Activated effector memory CD4-positive, alpha-beta T cell treated with anti-CD3 and anti-CD28 coated beads, Interleukin-2, amount 50 U/mL, for 16 hours (primary cell): ENCODE measurements at regions not wholly inside any gene's neighbourhood (a gene's known extent, or its start where the extent isn't known, plus 50 kb on each side); places are given as distances from the start of the nearest gene placed in this dataset.
"Not testable (repeated sequence)": the region's sequence is repeated elsewhere in the genome, so short reads cannot be mapped to it uniquely, and the experiment has no call there.

Experiments
- DNase-seq: peaks from one replicate; pipeline ENCODE4 v3.0.0-alpha.2; 2020

DNA sequence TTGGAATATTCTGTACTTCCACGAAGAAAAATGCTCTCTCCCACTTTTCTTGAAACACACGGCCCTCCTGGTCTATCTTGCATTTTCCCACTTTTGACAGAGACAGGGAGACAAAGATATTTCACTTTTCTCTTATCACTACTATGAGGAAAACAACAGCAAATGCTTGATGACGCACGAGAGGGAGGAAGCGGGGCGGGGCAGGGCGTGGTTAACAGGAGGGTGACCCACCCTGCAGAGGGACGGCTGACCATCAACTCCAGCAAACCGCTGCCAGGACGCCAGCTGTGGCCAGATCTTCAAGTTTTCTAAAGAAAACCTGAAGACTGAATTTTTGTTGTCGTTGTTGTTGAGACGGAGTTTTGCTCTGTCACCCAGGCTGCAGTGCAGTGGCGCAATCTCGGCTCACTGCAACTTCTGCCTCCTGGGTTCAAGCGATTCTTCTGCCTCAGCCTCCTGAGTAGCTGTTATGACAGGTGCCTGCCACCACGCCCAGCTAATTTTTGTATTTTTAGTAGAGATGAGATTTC lies 63.8 kb downstream of the NSUN5 start:
- not testable (repeated sequence) for DNase-seq

DNA sequence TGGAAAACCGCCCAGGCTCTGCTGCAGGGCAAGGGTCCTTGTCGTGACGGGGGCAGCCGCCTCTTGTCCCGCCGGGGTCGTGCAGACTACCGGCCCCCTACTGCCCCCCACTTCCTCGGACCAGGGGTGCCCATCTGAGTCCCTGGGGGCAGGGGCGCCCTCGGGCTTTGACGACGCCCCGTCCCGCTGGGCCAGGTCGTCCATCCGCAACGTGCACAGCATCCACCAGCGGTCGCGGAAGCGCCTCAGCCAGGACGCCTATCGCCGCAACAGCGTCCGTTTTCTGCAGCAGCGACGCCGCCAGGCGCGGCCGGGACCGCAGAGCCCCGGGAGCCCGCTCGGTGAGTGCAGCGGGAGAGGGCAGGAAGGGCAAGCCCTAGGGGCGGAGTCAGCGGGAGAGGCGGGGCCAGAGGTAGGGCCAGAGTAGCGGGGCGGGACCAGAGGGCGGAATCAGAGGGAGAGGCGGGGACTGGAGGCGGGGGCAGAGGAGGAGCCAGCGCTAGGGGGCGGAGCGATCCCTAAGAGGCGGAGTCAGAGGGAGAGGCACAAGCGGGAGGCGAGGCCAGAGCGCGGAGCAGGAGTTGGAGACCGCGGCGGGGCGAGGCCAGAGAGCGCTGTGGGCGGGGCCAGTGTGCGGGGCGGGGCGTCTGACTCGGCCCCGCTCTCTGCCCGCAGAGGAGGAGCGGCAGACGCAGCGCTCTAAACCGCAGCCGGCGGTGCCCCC lies 73.5 kb downstream of the NSUN5 start:
- DNase-seq, result peak; percentile 96

GRCh38 chr7:73225745-73226144 lies 82.9 kb downstream of the NSUN5 start:
- DNase-seq, result not testable (repeated sequence)

- not testable (repeated sequence) for DNase-seq
These were observed 86.9 kb downstream of the NSUN5 start for GRCh38 chr7:73221724-73222123.

DNA sequence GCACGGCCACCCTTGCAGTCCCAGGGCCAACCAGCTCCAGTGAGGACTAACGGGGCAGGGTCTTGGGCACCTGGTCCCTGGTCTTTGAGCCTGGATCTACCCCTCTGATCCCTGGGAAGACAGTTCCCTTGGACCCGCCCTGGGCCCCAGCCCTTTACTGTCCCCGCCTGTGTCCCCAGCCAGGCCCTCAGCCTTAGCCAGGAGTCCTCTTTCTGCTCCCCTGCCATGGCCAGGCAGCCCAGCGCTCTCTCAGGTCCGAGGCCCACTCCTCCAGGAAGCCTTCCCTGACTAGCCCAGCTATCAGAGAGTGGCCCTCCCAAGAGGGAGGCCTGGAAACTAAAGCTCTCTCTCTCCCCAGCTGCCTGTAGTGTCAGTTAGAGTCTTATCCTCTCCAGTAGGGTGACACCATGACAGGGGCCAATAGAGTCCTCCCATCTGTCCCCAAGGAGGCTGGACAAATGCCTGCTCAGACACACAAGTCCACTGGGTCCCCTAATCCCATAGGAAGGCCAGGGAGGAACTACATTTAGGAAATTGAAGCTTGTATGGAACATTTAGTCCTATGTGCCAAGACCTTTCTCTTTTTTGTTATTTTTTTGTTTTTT lies 87.8 kb downstream of the NSUN5 start:
- DNase-seq, result not testable (repeated sequence)

DNA sequence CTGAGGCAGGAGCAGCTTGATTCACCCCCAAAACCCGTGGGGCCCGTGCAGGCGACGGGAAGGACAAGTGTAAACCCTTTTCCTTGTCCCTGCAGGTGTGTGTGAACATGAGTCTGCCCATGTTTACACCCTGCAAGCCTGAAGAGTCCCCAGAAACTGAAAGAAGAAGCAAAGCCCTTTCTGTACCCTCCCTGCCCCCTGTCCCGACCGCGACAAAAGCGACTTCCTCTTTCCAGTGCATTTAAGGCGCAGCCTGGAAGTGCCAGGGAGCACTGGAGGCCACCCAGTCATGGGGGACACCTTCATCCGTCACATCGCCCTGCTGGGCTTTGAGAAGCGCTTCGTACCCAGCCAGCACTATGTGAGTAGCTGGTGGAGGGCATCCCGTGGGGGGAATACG lies 88.3 kb downstream of the NSUN5 start:
- not testable (repeated sequence) for DNase-seq

- DNase-seq, result not testable (repeated sequence)
These were observed 89.8 kb downstream of the NSUN5 start for GRCh38 chr7:73218802-73219201.

GRCh38 chr7:73216046-73216675 lies 92.5 kb downstream of the NSUN5 start:
- DNase-seq, result not testable (repeated sequence)

- not testable (repeated sequence) for DNase-seq
These were observed 93.4 kb downstream of the NSUN5 start for GRCh38 chr7:73215232-73215631.

DNA sequence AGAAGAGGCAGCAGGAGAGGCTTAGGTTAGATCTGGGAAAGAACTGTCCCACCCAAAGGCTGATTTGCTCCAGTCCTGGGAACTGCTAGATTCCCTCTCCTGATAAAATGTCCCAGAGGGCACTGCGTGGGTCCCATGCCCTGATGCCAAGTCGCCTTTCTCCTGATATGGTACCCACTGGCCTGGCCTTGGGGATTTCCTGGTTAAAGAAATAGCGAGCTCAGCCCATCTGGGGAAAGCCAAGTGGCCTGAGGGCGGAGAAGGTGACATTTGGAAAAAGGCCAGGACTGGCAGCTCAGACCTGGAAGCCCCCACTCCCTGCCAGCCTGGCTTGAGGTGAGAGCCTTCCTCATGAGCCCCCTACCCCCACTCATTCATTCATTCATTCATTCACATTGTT lies 94.2 kb downstream of the NSUN5 start:
- not testable (repeated sequence) for DNase-seq

- not testable (repeated sequence) for DNase-seq
These were observed 95.5 kb downstream of the NSUN5 start for GRCh38 chr7:73213076-73213475.

DNA sequence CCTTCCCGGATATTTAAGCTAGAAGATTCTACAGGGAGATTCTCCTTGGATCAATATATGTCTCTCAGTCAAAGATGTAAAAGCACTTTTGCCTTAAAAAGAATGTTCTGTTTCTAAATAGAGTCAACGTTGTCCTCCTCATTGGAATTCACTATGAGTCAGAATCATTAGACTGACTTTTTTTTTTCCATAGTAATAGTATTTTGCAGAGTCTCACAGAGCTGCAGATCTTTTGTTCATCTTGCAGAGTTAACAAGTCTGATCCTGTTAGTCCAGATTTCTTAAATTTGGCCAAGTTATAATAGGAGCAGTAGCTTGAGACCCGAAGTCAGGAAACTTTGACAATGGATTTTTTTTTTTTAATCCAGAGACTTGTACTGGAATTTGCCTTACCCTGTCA lies 103.0 kb downstream of the NSUN5 start:
- DNase-seq, result not testable (repeated sequence)

DNA sequence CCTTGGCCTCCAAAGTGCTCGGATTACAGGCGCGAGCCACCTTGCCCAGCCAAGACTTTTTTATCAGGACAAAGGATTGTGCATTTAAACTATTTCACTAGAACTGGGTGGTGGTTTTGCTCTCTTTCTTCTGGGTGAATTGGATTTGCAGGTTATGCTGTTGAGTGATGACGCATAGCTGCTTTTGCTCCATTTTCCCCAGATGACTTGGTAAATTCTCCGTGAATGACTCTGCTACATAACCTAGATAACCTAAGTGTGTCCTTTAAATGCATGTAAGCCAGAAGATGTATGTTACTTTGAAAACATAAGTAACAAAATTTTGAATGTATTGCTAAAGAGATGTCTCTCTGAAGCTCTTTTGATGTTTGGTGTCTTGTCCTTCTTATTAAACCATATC lies 103.7 kb downstream of the NSUN5 start:
- not testable (repeated sequence) for DNase-seq

DNA sequence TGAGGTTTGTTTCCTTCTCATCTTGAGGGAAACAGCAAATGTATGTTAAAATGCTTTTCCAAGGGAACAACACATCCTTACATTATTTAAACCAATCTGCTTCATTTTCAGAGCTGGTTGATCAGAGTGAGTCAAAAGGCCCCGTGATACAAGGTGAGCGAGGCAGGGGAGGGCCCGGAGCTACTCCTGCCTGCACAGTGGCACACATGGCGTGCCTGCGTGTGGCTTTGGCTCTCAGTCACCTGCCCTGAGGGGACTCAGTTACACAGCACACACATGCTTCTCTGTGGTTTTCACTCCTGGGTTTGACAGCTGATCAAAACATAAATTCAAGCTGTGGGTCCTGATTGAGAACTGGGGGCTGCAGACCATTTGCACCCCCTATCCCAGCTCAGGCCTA lies 105.3 kb downstream of the NSUN5 start:
- peak; percentile 44 for DNase-seq

DNA sequence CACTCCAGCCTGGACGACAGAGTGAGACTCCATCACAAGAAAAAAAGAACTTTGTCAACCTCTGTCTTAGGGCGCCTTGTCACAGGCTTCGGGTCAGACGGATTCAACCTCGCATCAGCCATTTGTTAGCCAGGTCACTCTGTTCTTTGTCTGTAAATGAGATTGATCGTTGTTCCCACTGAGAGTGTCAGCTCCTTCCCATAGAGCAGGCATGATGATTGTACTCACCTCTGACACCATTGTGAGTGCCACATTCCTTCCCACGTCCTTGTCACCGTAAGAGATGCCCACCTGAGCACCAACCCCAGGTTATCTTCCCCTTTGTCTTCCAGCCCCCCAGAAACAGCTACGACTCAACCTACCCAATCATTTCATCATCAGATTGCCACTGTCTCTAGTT lies 107.4 kb downstream of the NSUN5 start:
- DNase-seq, result peak; percentile 14

DNA sequence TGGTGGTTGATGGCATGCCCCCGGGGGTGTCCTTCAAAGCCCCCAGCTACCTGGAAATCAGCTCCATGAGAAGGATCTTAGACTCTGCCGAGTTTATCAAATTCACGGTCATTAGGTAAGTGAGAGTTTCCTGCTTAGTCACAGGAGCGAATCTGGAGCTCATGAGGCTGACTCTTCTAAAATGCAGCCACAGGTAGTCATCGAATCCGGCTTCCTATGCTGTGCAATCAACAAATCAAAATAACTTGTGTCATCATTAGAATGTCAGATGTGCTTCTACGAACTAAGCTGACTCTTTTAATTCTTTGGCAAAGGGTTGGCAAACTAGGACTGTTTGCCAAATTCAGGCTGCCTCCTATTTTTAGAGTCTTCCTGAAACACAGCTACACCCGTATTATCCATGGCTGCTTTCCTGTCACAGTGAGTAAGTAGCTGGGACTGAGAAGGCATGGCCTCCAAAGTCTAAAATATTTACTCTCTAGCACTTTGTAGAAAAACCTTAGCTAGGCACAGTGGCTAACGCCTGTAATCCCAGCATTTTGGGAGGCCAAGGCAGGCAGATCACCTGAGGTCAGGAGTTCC lies 108.0 kb downstream of the NSUN5 start:
- not testable (repeated sequence) for DNase-seq

GRCh38 chr7:73193991-73194390 lies 108.2 kb upstream of the SPDYE9 start:
- DNase-seq, result peak; percentile 16

DNA sequence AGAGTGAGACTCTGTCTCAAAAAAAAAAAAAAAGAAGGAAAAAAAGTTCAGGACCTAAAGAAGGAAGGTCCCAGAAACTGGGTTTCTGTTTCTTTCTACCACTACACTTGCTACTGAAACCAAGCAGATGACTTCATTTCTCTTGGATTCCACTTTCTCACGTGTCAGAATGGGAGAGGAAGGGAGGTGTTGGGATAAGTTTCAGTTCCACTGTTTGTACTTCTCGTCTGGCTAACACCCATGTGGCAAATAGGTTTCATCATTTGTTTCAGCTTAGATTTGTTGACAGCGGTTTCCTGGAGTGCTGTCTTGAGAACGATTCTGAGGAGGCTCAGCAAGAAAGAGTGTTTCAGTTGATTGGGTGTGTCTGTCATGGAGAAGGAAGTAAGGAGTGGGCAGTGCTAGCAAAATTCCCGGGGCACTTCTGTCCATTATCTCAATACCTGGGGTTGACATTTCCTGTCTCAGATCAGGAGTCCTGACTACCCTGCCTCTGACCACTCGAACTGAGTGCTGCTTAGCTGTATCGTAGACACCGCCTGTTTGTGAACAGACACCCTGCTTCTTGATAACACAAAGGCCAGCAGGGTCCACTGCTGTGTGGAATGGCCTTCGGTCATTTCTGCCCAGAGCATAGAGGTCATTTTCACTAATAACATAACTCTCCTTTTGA lies 104.8 kb upstream of the SPDYE9 start:
- not testable (repeated sequence) for DNase-seq

- not testable (repeated sequence) for DNase-seq
These were observed 102.4 kb upstream of the SPDYE9 start for GRCh38 chr7:73188287-73188686.

DNA sequence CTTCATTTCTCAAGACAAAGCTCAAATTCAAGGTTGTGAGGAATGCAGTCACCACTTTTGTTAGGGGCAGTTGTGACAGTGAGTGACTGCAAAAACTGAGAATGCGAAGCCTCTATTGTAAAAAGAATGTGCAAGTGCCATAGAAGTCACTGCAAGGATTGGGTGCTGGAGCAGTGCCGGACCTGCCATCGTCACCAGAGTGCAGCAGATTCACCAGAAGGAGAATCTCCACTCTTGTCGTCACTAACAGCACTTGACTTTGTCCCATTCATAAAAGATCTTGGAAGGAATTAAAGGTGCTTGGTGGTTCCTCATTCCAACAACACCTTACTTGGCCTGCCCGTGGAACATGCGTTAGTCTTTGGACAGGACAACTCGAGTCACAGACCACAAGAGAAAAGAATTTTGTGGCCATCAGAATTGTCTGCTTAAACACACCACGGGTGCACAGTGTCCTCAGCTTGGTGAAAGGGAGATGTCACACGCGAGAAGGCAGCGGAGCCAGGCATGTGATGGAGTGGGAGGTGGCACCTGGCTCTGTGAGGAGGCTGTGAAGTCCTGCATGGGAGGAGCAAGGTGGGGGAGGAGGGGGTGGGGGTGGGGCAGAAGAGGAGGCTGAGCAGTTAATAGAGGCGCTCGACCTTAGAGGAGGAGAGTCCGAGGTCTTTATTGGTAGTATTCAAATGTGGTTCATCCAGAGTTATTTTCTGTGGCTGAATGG lies 100.9 kb upstream of the SPDYE9 start:
- not testable (repeated sequence) for DNase-seq

DNA sequence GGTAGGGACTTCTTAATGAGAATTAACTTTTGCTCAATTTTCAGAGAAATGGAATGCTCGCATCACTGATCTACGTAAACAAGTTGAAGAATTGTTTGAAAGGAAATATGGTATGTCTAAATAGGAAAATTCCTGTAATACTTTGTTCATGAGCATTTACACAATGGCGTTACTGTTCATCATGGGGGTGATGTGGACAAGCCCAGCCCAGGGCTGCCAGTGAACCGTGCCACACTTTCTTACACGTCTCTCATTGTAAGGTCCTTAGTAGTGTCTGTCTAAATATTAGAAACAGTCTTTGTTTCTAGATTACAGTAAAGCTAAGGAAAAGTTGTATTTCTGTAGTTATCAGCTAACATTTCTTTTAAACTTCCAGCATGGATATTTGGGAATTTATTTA lies 91.0 kb upstream of the SPDYE9 start:
- DNase-seq, result not testable (repeated sequence)

DNA sequence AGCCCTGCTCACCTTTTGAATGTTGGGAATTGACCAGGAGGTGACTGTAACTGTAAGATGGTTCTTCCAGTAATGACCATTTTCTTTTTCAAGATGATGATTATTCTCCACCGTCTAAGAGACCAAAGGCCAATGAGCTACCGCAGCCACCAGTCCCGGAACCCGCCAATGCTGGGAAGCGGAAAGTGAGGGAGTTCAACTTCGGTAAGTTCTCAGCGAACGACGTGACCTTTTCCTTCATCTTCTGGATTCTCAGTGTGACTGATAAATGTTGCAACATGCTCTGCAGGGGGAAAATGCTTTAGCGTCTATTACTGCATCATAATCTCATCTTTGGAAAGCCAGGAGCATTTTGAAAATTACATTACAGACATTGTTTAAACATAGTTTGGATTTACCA lies 89.5 kb upstream of the SPDYE9 start:
- not testable (repeated sequence) for DNase-seq
